OCI-LY7 (cell line): ENCODE measurements at regions not wholly inside any gene's neighbourhood (a gene's known extent, or its start where the extent isn't known, plus 50 kb on each side); places are given as distances from the start of the nearest gene placed in this dataset.

Source experiments
- BruUV-seq: library from RNA; stranded (reverse); fragments of 400-500 nt; replicated peaks from 2 replicates; lab custom pipeline; 2021; lab: Mats Ljungman, UMichigan
- CTCF ChIA-PET: fragments of 300-600 bp; sonication (Branson Sonifier 250); formaldehyde crosslinking; loops from one replicate; lab custom pipeline; 2022; ENCODE audit warnings: antibody characterized with exemption; ENCODE audit not compliant: unreplicated experiment; lab: Charles Lee
- POLR2A ChIA-PET: fragments of 300-600 bp; sonication (Branson Sonifier 250); formaldehyde crosslinking; loops from one replicate; lab custom pipeline; 2022; ENCODE audit warnings: antibody characterized with exemption; lab: Charles Lee
- DNase-seq: peaks from one replicate; pipeline ENCODE4 v3.0.0-alpha.2; 2015; ENCODE audit warnings: low spot score
- H2AFZ ChIP-seq: fragments of 200-600 bp; sonication (generic), shearing (Covaris generic); 2 replicates; pipeline ENCODE4 v1.6.1; 2014; ENCODE audit warnings: mild to moderate bottlenecking, antibody characterized with exemption, low read length, moderate library complexity
- H3K27ac ChIP-seq: fragments of 200-600 bp; sonication (generic); 2 replicates; pipeline ENCODE4 v1.5.1; 2014; ENCODE audit warnings: mixed run types, low read depth, mild to moderate bottlenecking, moderate library complexity, low read length, inconsistent platforms; ENCODE audit not compliant: poor library complexity, severe bottlenecking
- H3K36me3 ChIP-seq: fragments of 200-600 bp; sonication (generic); 2 replicates; pipeline ENCODE4 v1.6.1; 2014; ENCODE audit warnings: mild to moderate bottlenecking, antibody characterized with exemption, low read length, moderate library complexity, mixed read lengths; ENCODE audit not compliant: insufficient read depth
- H3K4me1 ChIP-seq: fragments of 200-600 bp; sonication (generic); 2 replicates; pipeline ENCODE4 v1.5.1; 2014; ENCODE audit warnings: mild to moderate bottlenecking, low read length; ENCODE audit not compliant: insufficient read depth, poor library complexity, severe bottlenecking
- H3K4me2 ChIP-seq: fragments of 200-600 bp; sonication (generic); 2 replicates; pipeline ENCODE4 v1.6.1; 2014; ENCODE audit warnings: mild to moderate bottlenecking, low read length
- H3K4me3 ChIP-seq: fragments of 200-600 bp; sonication (generic); 2 replicates; pipeline ENCODE4 v1.5.1; 2014; ENCODE audit warnings: mild to moderate bottlenecking, low read depth, low read length; ENCODE audit not compliant: poor library complexity, severe bottlenecking
- H3K79me2 ChIP-seq: fragments of 200-600 bp; sonication (generic); 2 replicates; pipeline ENCODE4 v1.6.1; 2016; ENCODE audit warnings: low read depth, mild to moderate bottlenecking, low read length, moderate library complexity, mixed read lengths; ENCODE audit not compliant: insufficient read depth
- H3K9me2 ChIP-seq: fragments of 200-600 bp; sonication (generic); 2 replicates; pipeline ENCODE4 v1.6.1; 2016; ENCODE audit warnings: mild to moderate bottlenecking, low read length, mixed read lengths; ENCODE audit not compliant: insufficient read depth
- H3K9me3 ChIP-seq: fragments of 200-600 bp; sonication (generic); 2 replicates; pipeline ENCODE4 v1.6.1; 2014; ENCODE audit warnings: mild to moderate bottlenecking, mixed run types, low read length, mixed read lengths
- H4K20me1 ChIP-seq: fragments of 200-600 bp; sonication (generic); 2 replicates; pipeline ENCODE4 v1.6.1; 2014; ENCODE audit warnings: mild to moderate bottlenecking, antibody characterized with exemption, low read length, moderate library complexity, mixed read lengths; ENCODE audit not compliant: insufficient read depth
- CTCF ChIP-seq: fragments of 200-600 bp; sonication (generic); conservative IDR thresholded peaks from 2 replicates; pipeline ENCODE4 v1.5.1; 2014; ENCODE audit warnings: mild to moderate bottlenecking, antibody characterized with exemption, low read length, moderate library complexity, mixed read lengths
- EZH2phosphoT487 ChIP-seq: fragments of 200-600 bp; sonication (generic); IDR thresholded peaks from 2 replicates; pipeline ENCODE4 v1.6.1; 2018; ENCODE audit warnings: low read depth, borderline replicate concordance, mild to moderate bottlenecking, mixed run types, antibody characterized with exemption, low read length, moderate library complexity, mixed read lengths
- intact Hi-C: fragments of 100-400 bp; cut with micrococcal nuclease; formaldehyde crosslinking; loops from one replicate; pipeline ENCODE4 v1.10.0; 2022; ENCODE audit not compliant: unreplicated experiment

GRCh38 chr1:172885411-172885810 is 165.3 kb downstream of the TNFSF18 start:
- Histone ChIP-seq H3K9me3 (no peaks in the 10 kb centered on the region), H3K4me2 (no peak overlapping the region), H3K4me1 (peaks cover 8% of the 10 kb centered on the region), H3K4me3 (no peak overlapping the region), H3K79me2 (no peaks in the 10 kb centered on the region), H2AFZ (no peak overlapping the region), H4K20me1 (no peaks in the 10 kb centered on the region), H3K36me3 (no peaks in the 10 kb centered on the region), H3K27ac (no peak overlapping the region), H3K9me2 (no peaks in the 10 kb centered on the region)
- ChIA-PET POLR2A (interaction anchor here (1.2 kb wide), 1 partner anchor 13 kb away, joined by 4 read pairs; no protein-coding TSS in a partner anchor), CTCF (no interaction called here)
- TF ChIP-seq EZH2phosphoT487 (no peak), CTCF (no peak)
- no TSS peak for BruUV-seq
- intact Hi-C loops, result no loop called here
- no peak for DNase-seq

GRCh38 chr1:172885971-172886370 is 164.8 kb downstream of the TNFSF18 start:
- intact Hi-C loops, result no loop called here
- Histone ChIP-seq H2AFZ (no peak overlapping the region), H3K4me3 (no peak overlapping the region), H3K36me3 (no peaks in the 10 kb centered on the region), H4K20me1 (no peaks in the 10 kb centered on the region), H3K4me1 (peaks cover 8% of the 10 kb centered on the region), H3K9me3 (no peaks in the 10 kb centered on the region), H3K79me2 (no peaks in the 10 kb centered on the region), H3K9me2 (no peaks in the 10 kb centered on the region), H3K4me2 (no peak overlapping the region), H3K27ac (no peak overlapping the region)
- TF ChIP-seq EZH2phosphoT487, result no peak
- no TSS peak for BruUV-seq
- DNase-seq, result no peak
- POLR2A ChIA-PET, result interaction anchor here (0.6 to 1.2 kb wide), 2 partner anchors 12 to 41 kb away, joined by 4 to 5 read pairs; no protein-coding TSS in a partner anchor
- CTCF ChIA-PET, result no interaction called here

- H3K4me1 ChIP-seq, result peaks cover 8% of the 10 kb centered on the region
- no peaks in the 10 kb centered on the region for H3K9me3 ChIP-seq
- ChIA-PET CTCF (no interaction called here), POLR2A (no interaction called here)
- no peaks in the 10 kb centered on the region for H4K20me1 ChIP-seq
- H3K4me2 ChIP-seq, result no peak overlapping the region
- no peaks in the 10 kb centered on the region for H3K36me3 ChIP-seq
- H3K27ac ChIP-seq, result no peak overlapping the region
- no peak for DNase-seq
- no peak for TF ChIP-seq CTCF
- TF ChIP-seq EZH2phosphoT487, result no peak
- no peak overlapping the region for H3K4me3 ChIP-seq
- BruUV-seq, result no TSS peak
- H3K79me2 ChIP-seq, result no peaks in the 10 kb centered on the region
- no peaks in the 10 kb centered on the region for H3K9me2 ChIP-seq
- H2AFZ ChIP-seq, result no peak overlapping the region
- intact Hi-C loops, result no loop called here
These were observed 163.6 kb downstream of the TNFSF18 start for GRCh38 chr1:172887162-172887561.
